ENCODE measurements at regions not wholly inside any gene's neighbourhood (a gene's known extent, or its start where the extent isn't known, plus 50 kb on each side); places are given as distances from the start of the nearest gene placed in this dataset.

DNA sequence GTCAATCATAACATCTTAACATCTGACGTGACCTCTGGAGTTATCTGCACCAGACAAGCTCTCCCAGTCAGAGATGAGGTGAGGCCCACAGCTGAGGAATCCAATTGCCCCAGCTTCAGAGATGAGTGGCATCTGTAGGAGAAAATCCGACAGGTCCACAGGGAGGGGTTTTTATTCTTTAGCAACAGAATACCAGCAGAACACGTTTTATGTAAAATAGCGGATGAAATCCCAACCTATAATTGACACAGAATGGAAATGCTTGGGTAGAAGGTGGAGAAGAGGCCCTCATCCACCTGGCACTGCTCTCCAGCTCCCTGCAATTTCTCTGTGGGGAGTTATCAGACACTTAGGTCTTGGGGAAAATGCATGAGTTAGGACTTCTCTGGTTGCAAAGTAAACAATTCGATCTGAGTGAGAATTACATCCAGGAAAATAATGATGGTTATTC lies 144.2 kb upstream of the NRP1 start:
- TF ChIP-seq, protein P1, sequence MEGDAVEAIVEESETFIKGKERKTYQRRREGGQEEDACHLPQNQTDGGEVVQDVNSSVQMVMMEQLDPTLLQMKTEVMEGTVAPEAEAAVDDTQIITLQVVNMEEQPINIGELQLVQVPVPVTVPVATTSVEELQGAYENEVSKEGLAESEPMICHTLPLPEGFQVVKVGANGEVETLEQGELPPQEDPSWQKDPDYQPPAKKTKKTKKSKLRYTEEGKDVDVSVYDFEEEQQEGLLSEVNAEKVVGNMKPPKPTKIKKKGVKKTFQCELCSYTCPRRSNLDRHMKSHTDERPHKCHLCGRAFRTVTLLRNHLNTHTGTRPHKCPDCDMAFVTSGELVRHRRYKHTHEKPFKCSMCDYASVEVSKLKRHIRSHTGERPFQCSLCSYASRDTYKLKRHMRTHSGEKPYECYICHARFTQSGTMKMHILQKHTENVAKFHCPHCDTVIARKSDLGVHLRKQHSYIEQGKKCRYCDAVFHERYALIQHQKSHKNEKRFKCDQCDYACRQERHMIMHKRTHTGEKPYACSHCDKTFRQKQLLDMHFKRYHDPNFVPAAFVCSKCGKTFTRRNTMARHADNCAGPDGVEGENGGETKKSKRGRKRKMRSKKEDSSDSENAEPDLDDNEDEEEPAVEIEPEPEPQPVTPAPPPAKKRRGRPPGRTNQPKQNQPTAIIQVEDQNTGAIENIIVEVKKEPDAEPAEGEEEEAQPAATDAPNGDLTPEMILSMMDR (IDR thresholded peaks at IDR 0.05): no peak
- no peak for TF ChIP-seq POLR2A (IDR thresholded peaks at IDR 0.05)
